HCT116 (cell line): ENCODE measurements at regions not wholly inside any gene's neighbourhood (a gene's known extent, or its start where the extent isn't known, plus 50 kb on each side); places are given as distances from the start of the nearest gene placed in this dataset.
A peak's percentile ranks its signal among the peaks of the same experiment; 100 is the strongest.

Experiments used
- ATAC-seq: fragments of 200-7000 bp; cut with Tn5 transposase; 2 replicates; pipeline ENCODE4 v1.9.1; 2020; ENCODE audit warnings: mild to moderate bottlenecking, moderate library complexity
- BruUV-seq: library from RNA; stranded (reverse); fragments of 400-500 nt; replicated peaks from 2 replicates; lab custom pipeline; 2021; lab: Mats Ljungman, UMichigan
- CTCF ChIA-PET: fragments of 300-600 bp; sonication (Branson Sonifier 250); formaldehyde crosslinking; loops from one replicate; lab custom pipeline; 2021; ENCODE audit warnings: antibody characterized with exemption; lab: Charles Lee
- POLR2A ChIA-PET: fragments of 300-600, 350-600 bp; sonication (Branson Sonifier 250); formaldehyde crosslinking; loops from one replicate; lab custom pipeline; 2021; ENCODE audit warnings: antibody characterized with exemption; lab: Charles Lee
- RAD21 ChIA-PET, 2 experiments: fragments of 300-600 bp; sonication (Branson Sonifier 250); formaldehyde crosslinking; loops; one replicate each; lab custom pipeline; 2023; ENCODE audit warnings: low total read pairs in 2 of 2; ENCODE audit not compliant: uncharacterized antibody in 2 of 2, unreplicated experiment in 2 of 2, low non-redundant PET in 1 of 2; lab: Charles Lee
- DNase-seq: peaks from one replicate; pipeline ENCODE4 v3.0.0-alpha.2; 2010; ENCODE audit warnings: low read depth, low spot score
- H2AFZ ChIP-seq: fragments of 200-600 bp; shearing (Covaris generic), sonication (generic); 2 replicates; pipeline ENCODE4 v1.6.1; 2017; ENCODE audit warnings: low read depth, mixed run types, mixed read lengths, antibody characterized with exemption, low read length; ENCODE audit not compliant: poor library complexity, severe bottlenecking
- H3K27ac ChIP-seq: 2 replicates; pipeline ENCODE4 v1.5.1; 2012; ENCODE audit warnings: low read depth, low read length
- H3K27me3 ChIP-seq: fragments of 200-600 bp; sonication (generic); 2 replicates; pipeline ENCODE4 v1.6.1; 2016; ENCODE audit warnings: mixed run types, low read length, mixed read lengths; ENCODE audit not compliant: insufficient read depth
- H3K36me3 ChIP-seq, 2 experiments: fragments of 200-500 bp in 1 of 2; fragments of 200-600 bp in 1 of 2; sonication (Bioruptor generic) in 1 of 2; sonication (generic) in 1 of 2; 2 replicates each; pipeline versions ENCODE4 v1.5.1 to v1.6.1; 2014 to 2016; ENCODE audit warnings: low read length in 2 of 2, inconsistent platforms in 1 of 2, mixed read lengths in 1 of 2, mixed run types in 1 of 2; ENCODE audit not compliant: insufficient read depth in 2 of 2, control insufficient read depth in 1 of 2
- H3K4me1 ChIP-seq, 2 experiments: fragments of 200-600 bp in 1 of 2; sonication (generic) in 1 of 2; 2 replicates each; pipeline versions ENCODE4 v1.5.1 to v1.6.1; 2012 to 2017; ENCODE audit warnings: low read length in 2 of 2, inconsistent platforms in 1 of 2, mild to moderate bottlenecking in 1 of 2, mixed read lengths in 1 of 2, mixed run types in 1 of 2, moderate library complexity in 1 of 2; ENCODE audit not compliant: insufficient read depth in 2 of 2, control insufficient read depth in 1 of 2
- H3K4me2 ChIP-seq: fragments of 200-600 bp; sonication (generic); 2 replicates; pipeline ENCODE4 v1.6.1; 2017; ENCODE audit warnings: mixed run types, low read length, mixed read lengths
- H3K4me3 ChIP-seq, 2 experiments: fragments of 200-600 bp in 1 of 2; sonication (generic) in 1 of 2; replicated peaks in 1 of 2; 2 replicates each; pipeline ENCODE4 v1.5.1; 2011 to 2016; ENCODE audit warnings: low read length in 2 of 2, control low read depth in 1 of 2, low read depth in 1 of 2, mild to moderate bottlenecking in 1 of 2, mixed read lengths in 1 of 2, mixed run types in 1 of 2
- H3K79me2 ChIP-seq: fragments of 200-600 bp; sonication (generic); 2 replicates; pipeline ENCODE4 v1.6.1; 2017; ENCODE audit warnings: mild to moderate bottlenecking, mixed run types, low read length, moderate library complexity, mixed read lengths; ENCODE audit not compliant: insufficient read depth
- H3K9ac ChIP-seq: fragments of 200-600 bp; sonication (generic); 2 replicates; pipeline ENCODE4 v1.6.1; 2016; ENCODE audit warnings: low read length, mixed read lengths
- H3K9me2 ChIP-seq: fragments of 200-600 bp; sonication (generic), shearing (Covaris generic); 2 replicates; pipeline ENCODE4 v1.6.1; 2017; ENCODE audit warnings: mixed run types, mild to moderate bottlenecking, moderate library complexity; ENCODE audit not compliant: insufficient read depth
- H3K9me3 ChIP-seq, 2 experiments: fragments of 200-500 bp in 1 of 2; fragments of 200-600 bp in 1 of 2; sonication (Bioruptor generic) in 1 of 2; sonication (generic) in 1 of 2; 2 replicates each; pipeline ENCODE4 v1.6.1; 2014 to 2017; ENCODE audit warnings: low read length in 2 of 2, mixed read lengths in 2 of 2, inconsistent platforms in 1 of 2, low read depth in 1 of 2, mild to moderate bottlenecking in 1 of 2, mixed run types in 1 of 2, moderate library complexity in 1 of 2; ENCODE audit not compliant: control insufficient read depth in 1 of 2, insufficient read depth in 1 of 2
- H4K20me1 ChIP-seq: fragments of 200-600 bp; sonication (generic), shearing (Covaris generic); 2 replicates; pipeline ENCODE4 v1.6.1; 2017; ENCODE audit warnings: mixed run types, mild to moderate bottlenecking, moderate library complexity; ENCODE audit not compliant: insufficient read depth
- CBX3 ChIP-seq: IDR thresholded peaks from 2 replicates; pipeline ENCODE4 v1.6.1; 2012; ENCODE audit warnings: low read depth
- CEBPB ChIP-seq: IDR thresholded peaks from 2 replicates; pipeline ENCODE4 v1.6.1; 2012; ENCODE audit warnings: low read depth
- EGR1 ChIP-seq: IDR thresholded peaks from 2 replicates; pipeline ENCODE4 v1.6.1; 2012; ENCODE audit warnings: low read depth
- FOSL1 ChIP-seq: IDR thresholded peaks from 2 replicates; pipeline ENCODE4 v1.6.1; 2012; ENCODE audit warnings: low read depth
- JUND ChIP-seq: IDR thresholded peaks from 2 replicates; pipeline ENCODE4 v1.6.1; 2012
- MAX ChIP-seq: IDR thresholded peaks from 2 replicates; pipeline ENCODE4 v1.6.1; 2012
- POLR2AphosphoS5 ChIP-seq: IDR thresholded peaks from 2 replicates; pipeline ENCODE4 v1.6.1; 2011; ENCODE audit warnings: mild to moderate bottlenecking, low read depth, low read length, moderate library complexity
- RAD21 ChIP-seq: IDR thresholded peaks from 2 replicates; pipeline ENCODE4 v1.6.1; 2012; ENCODE audit warnings: low read depth, mild to moderate bottlenecking
- SIN3A ChIP-seq: IDR thresholded peaks from 2 replicates; pipeline ENCODE4 v1.6.1; 2012; ENCODE audit warnings: low read depth
- ZFX ChIP-seq: fragments of 450-650 bp; IDR thresholded peaks from 2 replicates; pipeline ENCODE4 v1.6.1; 2017
- ZNF274 ChIP-seq: fragments of 200-500 bp; sonication (Bioruptor generic); IDR thresholded peaks from 2 replicates; pipeline ENCODE4 v1.6.1; 2014; ENCODE audit warnings: mild to moderate bottlenecking, low read depth, low read length, inconsistent platforms
- intact Hi-C: fragments of 100-400 bp; cut with micrococcal nuclease; formaldehyde crosslinking; loops from 2 replicates; pipeline ENCODE4 v1.10.0; 2022
- TF ChIP-seq, protein P1 (sequence below): IDR thresholded peaks from 2 replicates; pipeline ENCODE4 v1.6.1; 2011; ENCODE audit warnings: mild to moderate bottlenecking, low read length, moderate library complexity; ENCODE audit not compliant: insufficient replicate concordance; ENCODE audit errors: extremely low read depth
- TF ChIP-seq, protein P2 (sequence below): IDR thresholded peaks from 2 replicates; pipeline ENCODE4 v1.6.1; 2012; ENCODE audit warnings: low read depth

- intact Hi-C loops = no loop called here
- Histone ChIP-seq H3K79me2 (no peaks in the 10 kb centered on the region), H3K27ac (no peak overlapping the region), H3K36me3 (no peaks in the 10 kb centered on the region), H3K27me3 (no peaks in the 10 kb centered on the region), H3K4me1 (peaks cover 0 to 4% of the 10 kb centered on the region in 2 experiments; a peak in 1 of 4 replicates), H3K9ac (no peak overlapping the region), H3K4me2 (no peak overlapping the region), H3K9me3 (no peaks in the 10 kb centered on the region), H4K20me1 (no peaks in the 10 kb centered on the region), H3K9me2 (no peaks in the 10 kb centered on the region), H3K4me3 (no peak overlapping the region), H2AFZ (no peak overlapping the region)
- ATAC-seq (no peak), DNase-seq (no peak)
- no peak for TF ChIP-seq MAX
- peak; percentile 48; the same call in 1 of the 2 replicates for TF ChIP-seq ZNF274
- ChIA-PET CTCF (no interaction called here), RAD21 (no interaction called here), POLR2A (no interaction called here)
- no TSS peak for BruUV-seq
Measured at GRCh38 chr21:34011660-34012059, 61.7 kb upstream of the MRPS6 start.

GRCh38 chr21:34009193-34009592, 64.2 kb upstream of the MRPS6 start:
- ChIA-PET POLR2A (no interaction called here), CTCF (no interaction called here), RAD21 (no interaction called here)
- no peak for DNase-seq
- H3K9me3 ChIP-seq = no peaks in the 10 kb centered on the region
- H3K4me2 ChIP-seq = no peak overlapping the region
- H2AFZ ChIP-seq = no peak overlapping the region
- no peak for ATAC-seq
- TF ChIP-seq FOSL1 (no peak), JUND (no peak), ZFX (no peak), SIN3A (no peak), CBX3 (no peak), ZNF274 (no peak), POLR2AphosphoS5 (no peak), EGR1 (no peak), RAD21 (no peak), MAX (no peak), CEBPB (no peak)
- TF ChIP-seq, protein P1, sequence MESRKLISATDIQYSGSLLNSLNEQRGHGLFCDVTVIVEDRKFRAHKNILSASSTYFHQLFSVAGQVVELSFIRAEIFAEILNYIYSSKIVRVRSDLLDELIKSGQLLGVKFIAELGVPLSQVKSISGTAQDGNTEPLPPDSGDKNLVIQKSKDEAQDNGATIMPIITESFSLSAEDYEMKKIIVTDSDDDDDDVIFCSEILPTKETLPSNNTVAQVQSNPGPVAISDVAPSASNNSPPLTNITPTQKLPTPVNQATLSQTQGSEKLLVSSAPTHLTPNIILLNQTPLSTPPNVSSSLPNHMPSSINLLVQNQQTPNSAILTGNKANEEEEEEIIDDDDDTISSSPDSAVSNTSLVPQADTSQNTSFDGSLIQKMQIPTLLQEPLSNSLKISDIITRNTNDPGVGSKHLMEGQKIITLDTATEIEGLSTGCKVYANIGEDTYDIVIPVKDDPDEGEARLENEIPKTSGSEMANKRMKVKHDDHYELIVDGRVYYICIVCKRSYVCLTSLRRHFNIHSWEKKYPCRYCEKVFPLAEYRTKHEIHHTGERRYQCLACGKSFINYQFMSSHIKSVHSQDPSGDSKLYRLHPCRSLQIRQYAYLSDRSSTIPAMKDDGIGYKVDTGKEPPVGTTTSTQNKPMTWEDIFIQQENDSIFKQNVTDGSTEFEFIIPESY = no peak
- TF ChIP-seq, protein P2, sequence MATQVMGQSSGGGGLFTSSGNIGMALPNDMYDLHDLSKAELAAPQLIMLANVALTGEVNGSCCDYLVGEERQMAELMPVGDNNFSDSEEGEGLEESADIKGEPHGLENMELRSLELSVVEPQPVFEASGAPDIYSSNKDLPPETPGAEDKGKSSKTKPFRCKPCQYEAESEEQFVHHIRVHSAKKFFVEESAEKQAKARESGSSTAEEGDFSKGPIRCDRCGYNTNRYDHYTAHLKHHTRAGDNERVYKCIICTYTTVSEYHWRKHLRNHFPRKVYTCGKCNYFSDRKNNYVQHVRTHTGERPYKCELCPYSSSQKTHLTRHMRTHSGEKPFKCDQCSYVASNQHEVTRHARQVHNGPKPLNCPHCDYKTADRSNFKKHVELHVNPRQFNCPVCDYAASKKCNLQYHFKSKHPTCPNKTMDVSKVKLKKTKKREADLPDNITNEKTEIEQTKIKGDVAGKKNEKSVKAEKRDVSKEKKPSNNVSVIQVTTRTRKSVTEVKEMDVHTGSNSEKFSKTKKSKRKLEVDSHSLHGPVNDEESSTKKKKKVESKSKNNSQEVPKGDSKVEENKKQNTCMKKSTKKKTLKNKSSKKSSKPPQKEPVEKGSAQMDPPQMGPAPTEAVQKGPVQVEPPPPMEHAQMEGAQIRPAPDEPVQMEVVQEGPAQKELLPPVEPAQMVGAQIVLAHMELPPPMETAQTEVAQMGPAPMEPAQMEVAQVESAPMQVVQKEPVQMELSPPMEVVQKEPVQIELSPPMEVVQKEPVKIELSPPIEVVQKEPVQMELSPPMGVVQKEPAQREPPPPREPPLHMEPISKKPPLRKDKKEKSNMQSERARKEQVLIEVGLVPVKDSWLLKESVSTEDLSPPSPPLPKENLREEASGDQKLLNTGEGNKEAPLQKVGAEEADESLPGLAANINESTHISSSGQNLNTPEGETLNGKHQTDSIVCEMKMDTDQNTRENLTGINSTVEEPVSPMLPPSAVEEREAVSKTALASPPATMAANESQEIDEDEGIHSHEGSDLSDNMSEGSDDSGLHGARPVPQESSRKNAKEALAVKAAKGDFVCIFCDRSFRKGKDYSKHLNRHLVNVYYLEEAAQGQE = no peak
- no peak overlapping the region for H3K4me3 ChIP-seq
- no peaks in the 10 kb centered on the region for H3K36me3 ChIP-seq
- BruUV-seq = no TSS peak
- no peaks in the 10 kb centered on the region for H3K27me3 ChIP-seq
- no peaks in the 10 kb centered on the region for H3K9me2 ChIP-seq
- intact Hi-C loops = no loop called here
- H3K9ac ChIP-seq = no peak overlapping the region
- H4K20me1 ChIP-seq = no peaks in the 10 kb centered on the region
- peaks cover 0 to 4% of the 10 kb centered on the region in 2 experiments; a peak in 1 of 4 replicates for H3K4me1 ChIP-seq
- H3K79me2 ChIP-seq = no peaks in the 10 kb centered on the region
- H3K27ac ChIP-seq = no peak overlapping the region
